NOMO-1 treated with DMSO at 0.1 percent for 48 hours (cell line): ENCODE measurements at regions not wholly inside any gene's neighbourhood (a gene's known extent, or its start where the extent isn't known, plus 50 kb on each side); places are given as distances from the start of the nearest gene placed in this dataset.
"Not testable (repeated sequence)": the region's sequence is repeated elsewhere in the genome, so short reads cannot be mapped to it uniquely, and the experiment has no call there.

Experiments used
- DNase-seq: peaks from one replicate; lab custom pipeline; 2025; ENCODE audit not compliant: unreplicated experiment; lab: John Stamatoyannopoulos, UW

DNA sequence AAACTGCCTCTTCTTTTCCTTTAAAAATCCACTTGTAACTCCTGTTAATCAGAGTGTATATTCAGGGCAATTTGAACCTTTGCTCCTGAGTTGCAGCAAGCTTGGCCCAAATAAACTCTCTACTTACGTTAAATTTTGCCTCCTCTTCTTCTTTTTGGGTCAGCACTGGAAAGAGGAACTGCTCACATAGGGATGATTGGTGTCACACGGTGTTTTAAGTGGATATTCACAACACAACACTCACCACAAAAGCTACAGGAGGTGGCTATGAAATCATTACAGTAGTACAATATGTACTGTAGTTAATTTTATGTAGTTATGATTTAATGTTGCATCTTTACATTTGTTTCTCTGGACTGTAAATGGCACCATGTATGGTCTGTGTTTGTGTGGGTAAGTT, 96.8 kb upstream of the DOCK9 start:
- peak; percentile 63 for DNase-seq

DNA sequence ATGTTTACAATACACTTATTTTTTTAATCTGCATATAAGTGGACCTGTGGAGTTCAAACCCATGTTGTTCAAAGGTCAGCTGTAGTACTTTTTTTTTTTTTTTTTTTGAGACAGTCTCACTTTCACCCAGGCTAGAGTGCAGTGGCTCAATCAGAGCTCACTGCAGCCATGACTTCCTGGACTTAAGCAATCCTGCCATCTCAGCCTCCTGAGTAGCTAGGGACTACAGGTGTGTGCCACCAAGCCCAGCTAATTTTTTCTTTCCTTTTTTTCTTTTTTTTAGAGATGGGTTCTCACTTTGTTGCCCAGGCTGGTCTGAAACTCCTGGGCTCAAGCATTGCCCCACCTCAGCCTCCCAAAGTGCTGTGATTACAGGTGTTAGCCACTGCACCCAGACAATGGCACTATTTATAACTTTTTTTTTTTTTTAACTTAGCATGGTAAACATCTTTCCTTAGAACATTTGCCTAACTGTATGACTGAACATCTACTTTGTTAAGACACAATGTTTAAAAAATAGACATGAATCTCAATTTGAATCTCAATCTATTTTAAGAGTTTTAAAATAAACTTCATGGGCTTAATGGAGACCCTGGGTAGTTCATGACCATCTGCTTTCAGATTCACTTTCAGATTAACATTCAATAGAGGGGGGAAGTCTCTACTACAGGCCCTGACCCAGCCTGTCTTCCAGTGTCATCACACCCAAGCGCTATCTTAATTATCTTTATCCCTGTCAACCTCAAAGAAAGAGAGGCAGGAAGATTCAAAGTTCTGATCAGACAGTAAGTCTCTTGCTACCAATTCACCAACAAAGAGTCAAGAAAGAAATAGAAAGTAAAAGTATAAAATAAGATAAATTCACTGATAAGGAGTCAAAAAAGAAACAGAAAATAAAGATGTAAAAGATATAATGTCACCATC, 97.7 kb upstream of the DOCK9 start:
- DNase-seq = no peak

DNA sequence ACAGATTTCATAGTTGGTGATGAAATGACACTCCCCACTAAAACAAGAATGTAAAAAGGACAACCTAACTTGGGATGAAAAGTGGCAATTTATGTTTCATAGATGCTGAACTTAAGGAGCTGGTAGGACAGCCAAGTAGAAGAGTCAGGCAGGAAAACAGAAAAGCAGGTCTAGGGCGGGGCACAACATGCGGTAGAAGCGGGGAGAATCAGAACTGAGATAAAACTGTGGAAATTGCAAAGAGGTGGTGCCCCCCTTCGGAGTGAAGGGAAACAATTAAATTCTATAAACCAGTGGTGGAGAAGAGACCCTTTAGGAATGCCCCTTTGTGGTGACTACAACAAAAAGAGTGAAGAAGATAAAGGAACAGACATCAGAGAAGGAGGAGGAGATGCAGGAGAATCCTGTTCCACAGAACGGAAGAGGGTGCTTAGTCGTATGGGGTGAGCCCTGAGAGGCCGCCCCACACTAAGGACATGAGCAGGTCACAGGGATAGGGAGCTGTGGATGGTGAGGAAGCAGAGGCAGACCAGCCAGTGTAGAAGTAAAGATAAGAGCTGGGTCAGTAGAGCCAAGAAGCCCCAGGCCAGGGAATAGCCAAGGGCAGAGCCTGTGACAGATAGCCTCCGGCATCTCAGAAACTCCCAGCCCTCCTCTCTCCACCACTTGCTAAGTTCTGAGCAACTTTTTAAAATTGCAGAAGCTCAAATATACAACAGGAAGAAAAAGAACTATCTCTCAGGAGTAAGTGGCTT, 100.3 kb upstream of the DOCK9 start:
- no peak for DNase-seq

DNA sequence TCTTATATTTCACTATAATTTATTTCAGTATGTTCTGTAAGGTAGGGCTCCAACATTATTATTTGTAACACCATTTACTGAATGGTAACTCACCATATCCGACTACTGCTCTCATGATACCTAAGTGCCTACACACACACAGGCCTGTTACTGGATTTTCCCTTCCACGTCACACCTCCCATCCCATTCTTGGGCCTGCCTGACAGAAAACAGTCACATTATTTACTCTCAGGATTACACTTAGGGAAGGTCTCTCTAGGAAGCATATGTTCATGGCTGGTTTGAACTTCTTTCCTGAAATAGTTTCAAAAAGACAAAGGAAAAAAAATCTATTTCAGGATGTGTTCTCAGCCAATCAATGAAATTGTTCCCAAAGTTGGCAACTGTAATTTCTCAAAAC, 102.3 kb upstream of the DOCK9 start:
- DNase-seq = no peak

- DNase-seq = no peak
Measured at GRCh38 chr13:99083981-99084380, 106.1 kb upstream of the DOCK9 start.

DNA sequence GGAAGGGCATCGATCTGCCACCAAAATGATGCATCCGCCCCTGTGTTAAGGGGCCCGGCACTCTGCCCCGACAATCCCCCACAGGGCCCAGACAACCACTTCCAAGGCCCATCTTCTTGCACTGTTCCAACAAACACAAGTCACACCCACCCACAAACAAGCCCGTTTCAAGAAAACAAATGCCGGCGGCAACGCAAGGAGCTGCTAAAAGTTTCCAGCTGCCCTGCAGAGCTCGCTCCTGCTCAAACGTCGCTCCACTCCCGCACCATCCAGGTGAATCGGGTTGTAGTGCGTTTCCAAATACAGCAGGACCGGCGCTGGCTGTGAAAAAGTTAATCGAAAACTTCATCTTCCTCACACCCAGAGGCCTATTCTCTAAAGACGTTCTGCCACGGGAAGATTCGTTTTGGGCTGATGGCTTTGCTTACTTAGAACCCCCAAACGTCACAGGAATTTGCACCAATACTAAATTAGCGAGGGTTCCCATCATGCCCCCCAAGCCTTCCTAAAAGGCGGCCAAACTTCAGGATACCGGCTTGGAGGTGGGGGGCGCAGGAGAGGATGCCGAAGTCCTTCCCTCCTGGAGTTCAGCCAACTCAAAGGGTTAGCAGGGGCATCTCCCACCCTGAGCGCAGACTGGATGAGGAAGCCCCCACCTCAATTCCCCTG, 107.4 kb upstream of the DOCK9 start:
- DNase-seq = no peak

DNA sequence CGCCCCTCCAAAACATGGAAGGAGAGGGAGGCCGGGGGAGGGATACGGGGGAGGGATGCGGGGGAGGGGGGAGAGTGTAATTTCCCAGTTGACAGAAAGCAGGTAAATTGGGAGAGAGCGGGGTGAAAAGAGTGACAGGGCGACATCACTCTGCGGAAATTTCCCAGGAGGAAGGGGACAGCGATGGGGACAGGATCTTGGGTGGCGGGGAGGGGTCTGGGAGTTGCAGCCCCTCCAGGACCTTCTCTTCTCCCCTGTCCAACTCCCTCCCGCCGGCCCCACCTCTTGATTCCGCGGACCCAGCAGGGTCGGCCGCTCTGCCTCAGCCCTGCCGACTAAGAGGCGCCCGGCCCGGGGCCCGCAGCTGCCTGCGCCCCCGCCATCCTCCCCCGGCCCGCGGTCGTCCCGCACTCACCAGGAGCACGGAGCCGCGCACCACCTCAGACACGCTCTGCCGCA, 108.0 kb upstream of the DOCK9 start:
- DNase-seq = no peak

GRCh38 chr13:99086267-99087097, 108.6 kb upstream of the DOCK9 start:
- DNase-seq = peak; percentile 35

DNA sequence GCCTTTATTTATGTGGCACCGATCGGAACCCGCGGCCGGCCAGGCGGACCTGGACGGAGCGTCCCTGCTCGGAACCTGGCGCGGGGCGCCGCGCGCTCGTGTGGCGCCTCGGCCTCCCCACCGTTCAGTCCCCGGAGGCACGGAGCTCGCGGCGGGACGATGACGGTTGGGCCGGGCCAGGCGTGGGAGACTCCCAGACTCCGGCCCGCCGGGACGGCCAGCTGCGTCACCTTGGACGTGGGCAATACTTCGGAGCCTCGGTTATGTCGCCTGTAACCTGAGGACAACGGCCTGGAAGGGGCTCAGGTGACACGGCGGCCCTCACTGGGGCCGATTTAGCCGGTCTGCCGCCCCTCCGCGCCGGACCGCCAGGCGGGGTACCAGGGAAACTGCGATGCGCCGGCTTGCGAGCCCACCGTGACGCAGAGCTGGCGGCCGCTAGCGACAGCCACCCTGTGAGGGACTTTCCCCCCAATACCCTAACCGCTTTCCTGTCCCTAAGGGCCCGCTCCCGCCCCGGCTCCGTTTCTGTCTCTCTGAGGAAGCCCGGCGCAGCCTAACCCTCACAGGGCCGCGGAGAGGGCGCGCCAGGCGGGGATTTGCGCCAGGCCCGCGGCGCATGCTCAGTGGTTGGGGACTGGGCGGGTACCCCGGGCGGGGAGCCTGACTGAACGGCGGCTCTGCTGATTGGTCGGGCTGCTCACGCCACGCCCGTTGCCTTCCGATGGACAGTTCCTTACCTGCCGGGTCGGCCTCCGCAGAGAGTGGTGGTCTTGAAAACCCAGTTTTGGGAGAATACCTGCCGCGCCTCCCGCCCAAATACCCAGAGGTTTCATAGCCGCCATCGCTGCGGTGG, 109.5 kb upstream of the DOCK9 start:
- peak; percentile 84 for DNase-seq

DNA sequence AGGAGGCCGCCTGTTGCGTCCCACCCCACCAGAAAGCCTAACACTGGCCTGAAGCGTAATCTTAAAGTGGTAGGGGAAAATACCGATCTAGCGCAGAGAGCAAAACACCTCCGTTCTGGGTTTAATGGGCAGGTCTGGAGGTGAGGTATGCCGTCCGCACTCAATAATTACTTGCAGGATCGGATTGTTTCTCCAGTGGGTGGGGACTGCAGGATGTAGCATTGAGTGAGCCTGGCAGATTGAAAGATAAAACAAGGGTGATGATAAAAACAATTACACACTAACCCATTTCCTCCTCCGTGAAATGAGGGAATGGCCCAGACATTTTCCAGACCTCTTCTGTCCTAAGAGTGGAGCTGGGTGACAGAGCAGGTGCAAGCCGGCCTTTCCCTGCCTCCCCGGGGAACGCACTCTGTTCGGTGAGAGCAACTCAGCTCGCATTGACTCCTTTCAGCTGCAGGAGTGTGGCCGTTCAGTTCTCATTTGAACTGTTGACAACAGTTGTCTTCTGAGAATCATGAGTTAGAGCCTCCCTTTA, 110.2 kb upstream of the DOCK9 start:
- no peak for DNase-seq

GRCh38 chr13:99093997-99094396, 106.7 kb upstream of the UBAC2 start:
- DNase-seq = no peak

DNA sequence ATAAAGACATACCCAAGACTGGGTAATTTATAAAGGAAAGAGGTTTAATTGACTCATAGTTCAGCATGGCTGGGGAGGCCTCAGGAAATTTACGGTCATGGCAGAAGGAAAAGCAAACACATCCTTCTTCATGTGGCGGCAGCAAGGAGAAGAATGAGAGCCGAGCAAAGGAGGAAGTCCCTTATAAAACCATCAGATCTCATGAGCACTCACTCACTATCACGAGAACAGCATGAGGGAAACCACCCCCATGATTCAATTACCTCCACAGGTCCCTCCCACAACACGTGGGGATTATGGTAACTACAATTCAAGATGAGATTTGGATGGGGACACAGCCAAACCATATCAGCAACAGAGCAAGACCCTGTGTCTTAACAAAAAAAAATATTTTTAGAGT, 98.8 kb upstream of the UBAC2 start:
- DNase-seq = not testable (repeated sequence)

DNA sequence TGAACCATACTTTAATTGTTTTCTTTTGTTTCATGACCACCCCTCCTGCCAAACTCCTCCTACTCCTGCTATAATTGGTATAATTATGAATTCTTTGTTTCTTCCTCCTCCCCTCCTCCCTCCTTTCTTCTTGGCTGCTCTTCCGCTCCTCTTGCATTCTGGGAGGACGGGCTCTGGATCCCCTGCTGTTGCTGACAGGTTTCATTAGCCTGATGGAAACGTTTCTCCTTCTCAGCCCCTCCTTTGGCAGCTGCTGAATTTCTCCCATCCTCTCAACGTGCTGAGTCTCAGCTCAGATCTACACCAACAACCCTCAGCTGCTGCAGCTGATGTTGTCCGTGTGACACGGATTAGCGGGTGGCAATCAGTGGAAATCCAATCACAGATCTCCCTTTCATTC, 97.1 kb upstream of the UBAC2 start:
- no peak for DNase-seq

GRCh38 chr13:99104396-99104795, 96.3 kb upstream of the UBAC2 start:
- no peak for DNase-seq

GRCh38 chr13:99105160-99105559, 95.5 kb upstream of the UBAC2 start:
- no peak for DNase-seq

- DNase-seq = no peak
Measured at GRCh38 chr13:99113351-99113750, 87.3 kb upstream of the UBAC2 start.

GRCh38 chr13:99118179-99118578, 82.5 kb upstream of the UBAC2 start:
- DNase-seq = no peak

DNA sequence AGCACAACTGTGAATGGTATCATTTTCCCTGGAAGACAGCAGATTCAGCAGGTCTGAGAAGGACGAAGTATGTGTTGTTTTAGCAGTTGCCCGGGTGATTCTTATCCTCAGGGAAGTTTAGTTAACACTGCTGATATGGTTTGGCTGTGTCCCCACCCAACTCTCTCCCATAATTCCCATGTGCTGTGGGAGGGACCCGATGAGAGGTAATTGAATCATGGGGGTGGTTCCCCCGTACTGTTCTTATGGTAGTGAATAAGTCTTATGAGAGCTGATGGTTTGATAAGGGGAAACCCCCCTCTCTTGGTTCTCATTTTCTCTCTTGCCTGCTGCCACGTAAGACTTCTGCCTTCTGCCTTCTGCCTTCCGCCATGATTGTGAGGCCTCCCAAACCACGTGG, 81.0 kb upstream of the UBAC2 start:
- no peak for DNase-seq

DNA sequence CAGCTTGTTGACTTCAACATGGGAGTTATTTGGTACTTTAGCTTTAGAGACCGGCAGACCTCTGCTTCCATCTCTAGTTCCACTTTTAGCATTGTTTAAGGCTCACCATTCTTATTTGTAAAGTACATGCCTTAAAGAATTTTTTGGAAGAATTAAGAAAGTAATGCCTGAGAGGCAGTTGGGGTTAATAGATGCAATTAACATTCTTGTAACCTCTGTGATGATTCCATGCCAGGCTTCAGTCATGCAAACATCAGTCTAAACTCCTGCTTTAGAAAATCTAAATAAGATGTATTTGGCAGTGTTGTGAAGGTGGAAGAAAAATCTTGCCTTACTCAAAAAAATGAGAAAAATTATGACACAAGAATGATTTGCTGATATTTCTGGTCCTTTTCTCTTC, 79.9 kb upstream of the UBAC2 start:
- DNase-seq = no peak

DNA sequence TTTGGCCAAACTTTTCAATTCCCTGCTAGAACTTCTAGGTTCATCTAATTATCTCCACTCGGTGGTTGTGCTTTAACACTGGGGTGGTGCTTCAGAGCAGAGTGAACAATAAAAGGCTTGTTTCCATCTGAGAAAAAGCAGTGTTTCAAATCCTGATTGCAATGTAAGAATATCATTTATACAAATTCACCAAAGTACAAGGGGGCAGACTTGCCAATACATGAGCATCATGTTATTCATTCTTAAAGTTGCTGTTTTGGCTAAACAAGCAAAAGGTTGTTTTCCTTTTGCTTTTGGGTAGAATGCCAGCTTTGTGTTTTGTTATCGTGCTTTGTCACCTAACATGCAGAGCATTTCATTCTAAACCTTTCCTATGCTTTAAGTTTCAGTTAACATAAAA, 78.5 kb upstream of the UBAC2 start:
- no peak for DNase-seq
